ENCODE measurements at regions not wholly inside any gene's neighbourhood (a gene's known extent, or its start where the extent isn't known, plus 50 kb on each side); places are given as distances from the start of the nearest gene placed in this dataset.

GRCh38 chr1:59011663-59012062 is 227.8 kb upstream of the JUN start:
- H3K4me1 ChIP-seq (ENCODE audit: low read length): no peaks in the 10 kb centered on the region
- DNase-seq: no peak

GRCh38 chr1:59012378-59012777 is 228.5 kb upstream of the JUN start:
- no peaks in the 10 kb centered on the region for H4K20me1 ChIP-seq (ENCODE audit: insufficient read depth, low read depth, low read length)
- H3K27me3 ChIP-seq (ENCODE audit: low read length): no peaks in the 10 kb centered on the region; the same call in 1 of the 2 replicates
- no peak overlapping the region for H3K9ac ChIP-seq (ENCODE audit: low read length)
- no peaks in the 10 kb centered on the region for H3K4me1 ChIP-seq (ENCODE audit: low read length)
- no peaks in the 10 kb centered on the region for H3K36me3 ChIP-seq (ENCODE audit: insufficient read depth, low read length)
- H3K9me3 ChIP-seq (ENCODE audit: low read length): no peaks in the 10 kb centered on the region
- no peaks in the 10 kb centered on the region for H3K9me2 ChIP-seq (replicated peaks; ENCODE audit: insufficient read depth, low read length)
- no peaks in the 10 kb centered on the region for H3K79me2 ChIP-seq (ENCODE audit: low read length)
- H3K4me2 ChIP-seq (ENCODE audit: low read depth, low read length, poor library complexity, severe bottlenecking): no peak overlapping the region
- no peak overlapping the region for H3K4me3 ChIP-seq (ENCODE audit: low read length)
- H3K27ac ChIP-seq (ENCODE audit: low read length): no peak overlapping the region
- DNase-seq: no peak
- no peak overlapping the region for H2AFZ ChIP-seq (ENCODE audit: low read length)

More at GRCh38 chr1:59011663-59012062, 227.8 kb upstream of the JUN start:
- Histone ChIP-seq H3K9me2 (replicated peaks; ENCODE audit: insufficient read depth, low read length) (no peaks in the 10 kb centered on the region), H4K20me1 (ENCODE audit: insufficient read depth, low read depth, low read length) (no peaks in the 10 kb centered on the region), H3K27ac (ENCODE audit: low read length) (no peak overlapping the region), H3K36me3 (ENCODE audit: insufficient read depth, low read length) (no peaks in the 10 kb centered on the region), H3K27me3 (ENCODE audit: low read length) (no peaks in the 10 kb centered on the region; the same call in 1 of the 2 replicates), H3K9ac (ENCODE audit: low read length) (no peak overlapping the region), H3K4me2 (ENCODE audit: low read depth, low read length, poor library complexity, severe bottlenecking) (no peak overlapping the region), H2AFZ (ENCODE audit: low read length) (no peak overlapping the region), H3K79me2 (ENCODE audit: low read length) (no peaks in the 10 kb centered on the region), H3K4me3 (ENCODE audit: low read length) (no peak overlapping the region), H3K9me3 (ENCODE audit: low read length) (no peaks in the 10 kb centered on the region)

GRCh38 chr1:59013276-59013927 is 229.6 kb upstream of the JUN start:
- Histone ChIP-seq H3K4me3 (ENCODE audit: low read length) (no peak overlapping the region), H3K9me2 (replicated peaks; ENCODE audit: insufficient read depth, low read length) (no peaks in the 10 kb centered on the region)
- no peak for DNase-seq

DNA sequence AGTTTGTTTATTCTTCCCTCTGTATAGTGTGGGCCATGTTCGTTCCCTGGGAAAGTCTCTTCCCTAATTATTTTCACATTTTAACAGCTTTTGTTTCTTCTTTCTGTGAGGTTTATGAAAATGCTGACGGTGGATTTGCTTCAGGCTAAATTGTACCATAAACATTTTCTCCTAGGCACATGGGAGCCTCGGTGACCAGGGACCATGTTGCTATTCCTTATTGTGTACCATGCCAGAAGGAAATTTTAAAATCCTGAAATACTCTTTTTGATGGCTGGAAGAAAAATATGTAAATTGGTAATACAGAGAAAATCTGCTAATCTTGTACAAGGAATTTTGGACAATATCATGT is 230.1 kb upstream of the JUN start:
- H3K79me2 ChIP-seq (ENCODE audit: low read length): no peaks in the 10 kb centered on the region
- no peaks in the 10 kb centered on the region for H3K9me2 ChIP-seq (replicated peaks; ENCODE audit: insufficient read depth, low read length)
- no peaks in the 10 kb centered on the region for H3K4me1 ChIP-seq (ENCODE audit: low read length)
- no peak overlapping the region for H3K4me3 ChIP-seq (ENCODE audit: low read length)
- no peaks in the 10 kb centered on the region for H3K9me3 ChIP-seq (ENCODE audit: low read length)
- H2AFZ ChIP-seq (ENCODE audit: low read length): no peak overlapping the region
- H3K36me3 ChIP-seq (ENCODE audit: insufficient read depth, low read length): no peaks in the 10 kb centered on the region
- H3K27ac ChIP-seq (ENCODE audit: low read length): no peak overlapping the region
- H3K27me3 ChIP-seq (ENCODE audit: low read length): no peaks in the 10 kb centered on the region; the same call in 1 of the 2 replicates
- H3K9ac ChIP-seq (ENCODE audit: low read length): no peak overlapping the region
- H4K20me1 ChIP-seq (ENCODE audit: insufficient read depth, low read depth, low read length): no peaks in the 10 kb centered on the region
- DNase-seq: no peak
- no peak overlapping the region for H3K4me2 ChIP-seq (ENCODE audit: low read depth, low read length, poor library complexity, severe bottlenecking)

More at GRCh38 chr1:59013276-59013927, 229.6 kb upstream of the JUN start:
- Histone ChIP-seq H3K9me3 (ENCODE audit: low read length) (no peaks in the 10 kb centered on the region), H3K27ac (ENCODE audit: low read length) (no peak overlapping the region), H2AFZ (ENCODE audit: low read length) (no peak overlapping the region), H3K4me1 (ENCODE audit: low read length) (no peaks in the 10 kb centered on the region), H3K27me3 (ENCODE audit: low read length) (no peaks in the 10 kb centered on the region; the same call in 1 of the 2 replicates), H3K9ac (ENCODE audit: low read length) (no peak overlapping the region), H3K36me3 (ENCODE audit: insufficient read depth, low read length) (no peaks in the 10 kb centered on the region), H3K4me2 (ENCODE audit: low read depth, low read length, poor library complexity, severe bottlenecking) (no peak overlapping the region), H3K79me2 (ENCODE audit: low read length) (no peaks in the 10 kb centered on the region), H4K20me1 (ENCODE audit: insufficient read depth, low read depth, low read length) (no peaks in the 10 kb centered on the region)

DNA sequence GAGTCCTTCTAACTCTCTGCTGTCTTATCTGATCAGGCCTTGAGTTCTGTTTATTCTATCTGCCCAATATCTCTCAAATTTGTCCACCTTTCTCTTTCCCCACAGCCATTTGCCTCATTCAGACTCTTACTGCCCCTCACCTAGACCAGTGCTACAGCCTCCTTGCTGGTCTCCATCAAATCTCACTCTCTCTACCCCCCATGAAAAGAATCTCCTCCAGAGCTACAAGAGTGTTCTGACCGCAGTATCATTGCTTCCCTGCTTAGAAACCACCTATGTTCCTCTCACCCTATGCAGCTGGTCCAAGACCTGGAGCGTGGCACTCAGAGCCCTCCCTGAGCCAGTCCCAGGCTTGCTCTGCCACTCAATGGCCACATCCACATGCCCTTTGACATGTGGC is 231.0 kb upstream of the JUN start:
- Histone ChIP-seq H3K9me2 (replicated peaks; ENCODE audit: insufficient read depth, low read length) (no peaks in the 10 kb centered on the region), H3K4me2 (ENCODE audit: low read depth, low read length, poor library complexity, severe bottlenecking) (no peak overlapping the region), H3K9me3 (ENCODE audit: low read length) (no peaks in the 10 kb centered on the region), H3K79me2 (ENCODE audit: low read length) (no peaks in the 10 kb centered on the region), H3K9ac (ENCODE audit: low read length) (no peak overlapping the region), H3K4me3 (ENCODE audit: low read length) (no peak overlapping the region), H4K20me1 (ENCODE audit: insufficient read depth, low read depth, low read length) (no peaks in the 10 kb centered on the region), H3K4me1 (ENCODE audit: low read length) (no peaks in the 10 kb centered on the region), H3K27me3 (ENCODE audit: low read length) (no peaks in the 10 kb centered on the region; the same call in 1 of the 2 replicates), H2AFZ (ENCODE audit: low read length) (no peak overlapping the region), H3K27ac (ENCODE audit: low read length) (no peak overlapping the region), H3K36me3 (ENCODE audit: insufficient read depth, low read length) (no peaks in the 10 kb centered on the region)
- no peak for DNase-seq

GRCh38 chr1:59015708-59016107 is 231.9 kb upstream of the JUN start:
- Histone ChIP-seq H3K4me3 (ENCODE audit: low read length) (no peak overlapping the region), H3K79me2 (ENCODE audit: low read length) (no peaks in the 10 kb centered on the region), H3K27ac (ENCODE audit: low read length) (no peak overlapping the region), H3K9me2 (replicated peaks; ENCODE audit: insufficient read depth, low read length) (no peaks in the 10 kb centered on the region), H2AFZ (ENCODE audit: low read length) (no peak overlapping the region), H3K4me2 (ENCODE audit: low read depth, low read length, poor library complexity, severe bottlenecking) (no peak overlapping the region), H3K4me1 (ENCODE audit: low read length) (no peaks in the 10 kb centered on the region; the same call in 1 of the 2 replicates), H4K20me1 (ENCODE audit: insufficient read depth, low read depth, low read length) (no peaks in the 10 kb centered on the region), H3K27me3 (ENCODE audit: low read length) (no peaks in the 10 kb centered on the region; the same call in 1 of the 2 replicates), H3K36me3 (ENCODE audit: insufficient read depth, low read length) (no peaks in the 10 kb centered on the region), H3K9me3 (ENCODE audit: low read length) (no peaks in the 10 kb centered on the region), H3K9ac (ENCODE audit: low read length) (no peak overlapping the region)
- DNase-seq: no peak

DNA sequence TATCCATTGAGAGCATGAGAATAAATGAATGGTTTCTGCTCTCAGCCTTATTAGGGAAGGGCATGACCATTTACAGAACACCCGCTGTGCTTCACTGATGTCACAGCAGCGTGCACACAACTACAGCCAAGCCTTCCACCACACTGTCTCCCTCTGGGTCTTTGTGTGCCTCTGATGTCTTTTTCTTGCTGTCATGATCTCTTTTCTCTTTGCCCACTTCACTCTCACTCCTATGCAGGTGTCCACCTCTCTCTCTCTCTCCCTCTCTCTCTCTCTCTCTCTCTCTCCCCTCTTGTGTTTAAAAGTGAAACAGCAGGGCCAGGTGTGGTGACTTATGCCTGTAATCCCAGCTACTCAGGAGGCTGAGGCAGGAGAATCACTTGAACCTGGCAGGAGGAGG is 232.5 kb upstream of the JUN start:
- Histone ChIP-seq H3K4me1 (ENCODE audit: low read length) (no peaks in the 10 kb centered on the region; the same call in 1 of the 2 replicates), H3K27ac (ENCODE audit: low read length) (no peak overlapping the region), H3K9me2 (replicated peaks; ENCODE audit: insufficient read depth, low read length) (no peaks in the 10 kb centered on the region), H2AFZ (ENCODE audit: low read length) (no peak overlapping the region), H3K4me3 (ENCODE audit: low read length) (no peak overlapping the region), H3K4me2 (ENCODE audit: low read depth, low read length, poor library complexity, severe bottlenecking) (no peak overlapping the region), H3K9me3 (ENCODE audit: low read length) (no peaks in the 10 kb centered on the region), H3K9ac (ENCODE audit: low read length) (no peak overlapping the region), H3K36me3 (ENCODE audit: insufficient read depth, low read length) (no peaks in the 10 kb centered on the region), H3K27me3 (ENCODE audit: low read length) (no peaks in the 10 kb centered on the region; the same call in 1 of the 2 replicates), H4K20me1 (ENCODE audit: insufficient read depth, low read depth, low read length) (no peaks in the 10 kb centered on the region), H3K79me2 (ENCODE audit: low read length) (no peaks in the 10 kb centered on the region)
- DNase-seq: no peak

DNA sequence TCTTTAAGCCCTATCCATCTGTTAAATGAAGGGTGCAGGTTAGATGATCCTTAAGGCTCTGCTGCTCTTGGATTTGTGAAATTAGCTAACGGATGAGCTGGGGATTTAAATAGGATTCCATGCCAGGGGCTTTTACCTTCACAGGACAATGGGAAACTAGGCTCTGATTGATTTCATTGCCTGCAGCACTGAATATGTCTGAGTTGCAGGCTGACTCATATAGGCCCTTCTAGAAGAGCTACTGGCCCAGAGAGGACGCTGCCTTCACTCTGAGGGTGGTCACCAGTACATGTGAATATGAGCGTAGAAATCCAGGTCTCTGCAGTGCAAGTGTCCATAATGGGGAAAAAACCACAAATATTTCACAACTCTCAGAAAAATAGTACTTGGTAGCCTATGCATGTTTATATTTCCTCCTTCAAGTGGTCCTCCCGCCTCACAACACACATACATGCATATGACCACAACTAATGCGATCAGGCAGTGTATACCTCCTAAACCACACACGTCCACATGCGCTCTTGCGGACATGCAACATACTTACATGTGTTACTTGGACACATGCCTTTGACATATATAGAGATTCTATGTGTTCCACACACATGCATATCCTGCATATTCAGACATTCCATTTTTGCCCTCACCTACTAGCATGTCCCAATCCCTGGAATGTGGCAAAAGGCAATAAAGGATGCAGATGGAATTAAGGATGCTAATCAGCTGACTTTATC is 233.8 kb upstream of the JUN start:
- H3K27ac ChIP-seq (ENCODE audit: low read length): no peak overlapping the region
- no peaks in the 10 kb centered on the region; the same call in 1 of the 2 replicates for H3K27me3 ChIP-seq (ENCODE audit: low read length)
- no peaks in the 10 kb centered on the region for H3K9me2 ChIP-seq (replicated peaks; ENCODE audit: insufficient read depth, low read length)
- H3K4me1 ChIP-seq (ENCODE audit: low read length): no peaks in the 10 kb centered on the region; the same call in 1 of the 2 replicates
- H3K4me2 ChIP-seq (ENCODE audit: low read depth, low read length, poor library complexity, severe bottlenecking): no peak overlapping the region
- H4K20me1 ChIP-seq (ENCODE audit: insufficient read depth, low read depth, low read length): no peaks in the 10 kb centered on the region
- H3K9ac ChIP-seq (ENCODE audit: low read length): no peak overlapping the region
- DNase-seq: no peak
- H3K4me3 ChIP-seq (ENCODE audit: low read length): no peak overlapping the region
- no peaks in the 10 kb centered on the region for H3K79me2 ChIP-seq (ENCODE audit: low read length)
- no peaks in the 10 kb centered on the region for H3K36me3 ChIP-seq (ENCODE audit: insufficient read depth, low read length)
- H3K9me3 ChIP-seq (ENCODE audit: low read length): no peaks in the 10 kb centered on the region
- no peak overlapping the region for H2AFZ ChIP-seq (ENCODE audit: low read length)

Measured in Karpas-422 (cell line).